D721Med (cell line): ENCODE measurements at regions not wholly inside any gene's neighbourhood (a gene's known extent, or its start where the extent isn't known, plus 50 kb on each side); places are given as distances from the start of the nearest gene placed in this dataset.

Experiments
- DNase-seq: peaks from one replicate; pipeline ENCODE4 v3.0.0; 2011; ENCODE audit warnings: low spot score; ENCODE audit not compliant: insufficient read length
- FAIRE-seq: peaks from 2 replicates; lab custom pipeline; 2011; peaks lifted over from hg19 to GRCh38; lab: Jason Lieb, UNC
- TF ChIP-seq, protein P1 (sequence below): IDR thresholded peaks from 2 replicates; pipeline ENCODE4 v1.5.1; 2012; ENCODE audit warnings: mild to moderate bottlenecking, control low read depth; ENCODE audit not compliant: insufficient read depth; ENCODE audit errors: missing control alignments

- TF ChIP-seq, protein P1, sequence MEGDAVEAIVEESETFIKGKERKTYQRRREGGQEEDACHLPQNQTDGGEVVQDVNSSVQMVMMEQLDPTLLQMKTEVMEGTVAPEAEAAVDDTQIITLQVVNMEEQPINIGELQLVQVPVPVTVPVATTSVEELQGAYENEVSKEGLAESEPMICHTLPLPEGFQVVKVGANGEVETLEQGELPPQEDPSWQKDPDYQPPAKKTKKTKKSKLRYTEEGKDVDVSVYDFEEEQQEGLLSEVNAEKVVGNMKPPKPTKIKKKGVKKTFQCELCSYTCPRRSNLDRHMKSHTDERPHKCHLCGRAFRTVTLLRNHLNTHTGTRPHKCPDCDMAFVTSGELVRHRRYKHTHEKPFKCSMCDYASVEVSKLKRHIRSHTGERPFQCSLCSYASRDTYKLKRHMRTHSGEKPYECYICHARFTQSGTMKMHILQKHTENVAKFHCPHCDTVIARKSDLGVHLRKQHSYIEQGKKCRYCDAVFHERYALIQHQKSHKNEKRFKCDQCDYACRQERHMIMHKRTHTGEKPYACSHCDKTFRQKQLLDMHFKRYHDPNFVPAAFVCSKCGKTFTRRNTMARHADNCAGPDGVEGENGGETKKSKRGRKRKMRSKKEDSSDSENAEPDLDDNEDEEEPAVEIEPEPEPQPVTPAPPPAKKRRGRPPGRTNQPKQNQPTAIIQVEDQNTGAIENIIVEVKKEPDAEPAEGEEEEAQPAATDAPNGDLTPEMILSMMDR, result no peak
- DNase-seq (no peak), FAIRE-seq (no peak)
These were observed 126.8 kb upstream of the SYT10 start for GRCh38 chr12:33566403-33566802.

DNA sequence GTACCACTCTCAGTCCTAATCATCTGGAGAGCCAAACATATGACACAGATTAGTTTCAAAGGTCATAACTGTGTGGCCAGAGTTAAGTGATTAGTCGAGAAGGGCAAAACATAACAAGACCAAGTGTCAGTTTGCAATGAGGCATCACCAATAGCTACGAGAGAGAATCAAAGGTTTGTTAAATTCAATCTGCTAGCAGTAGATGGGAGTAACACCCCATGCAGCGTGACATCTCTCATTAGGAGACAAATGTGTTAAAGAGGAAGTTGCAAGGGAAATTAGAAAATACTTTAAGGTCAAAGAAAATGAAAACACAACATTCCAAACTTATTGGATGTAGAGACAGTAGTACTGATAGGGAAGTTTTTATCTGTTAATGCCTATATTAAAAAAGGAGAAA is 135.7 kb upstream of the SYT10 start:
- FAIRE-seq (no peak), DNase-seq (no peak)
- TF ChIP-seq, protein P1, result no peak

DNA sequence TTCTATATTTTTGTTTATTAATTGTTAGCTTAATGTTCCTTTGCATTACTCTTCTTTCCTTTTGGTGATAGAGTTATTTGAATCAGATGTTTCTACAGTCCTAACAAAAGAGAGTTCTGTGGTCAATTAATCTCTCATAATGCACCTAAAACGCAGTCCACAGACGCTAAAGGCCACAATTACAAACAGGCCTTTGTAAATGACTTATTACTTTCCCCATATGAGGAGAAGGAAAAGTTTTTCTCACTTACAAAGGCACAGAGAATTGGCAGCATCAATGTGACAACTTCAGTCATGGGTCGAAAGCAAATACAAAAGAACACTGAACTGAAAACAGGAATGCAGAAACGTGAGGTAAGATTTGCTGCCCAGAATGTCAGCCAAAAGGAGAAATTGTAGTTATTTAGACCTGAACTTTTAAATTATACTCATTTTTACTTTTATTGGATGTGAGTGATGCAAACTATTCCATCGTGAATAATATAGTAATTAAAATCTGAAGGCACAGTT is 142.0 kb upstream of the SYT10 start:
- no peak for DNase-seq
- TF ChIP-seq, protein P1, result no peak
- FAIRE-seq, result no peak

DNA sequence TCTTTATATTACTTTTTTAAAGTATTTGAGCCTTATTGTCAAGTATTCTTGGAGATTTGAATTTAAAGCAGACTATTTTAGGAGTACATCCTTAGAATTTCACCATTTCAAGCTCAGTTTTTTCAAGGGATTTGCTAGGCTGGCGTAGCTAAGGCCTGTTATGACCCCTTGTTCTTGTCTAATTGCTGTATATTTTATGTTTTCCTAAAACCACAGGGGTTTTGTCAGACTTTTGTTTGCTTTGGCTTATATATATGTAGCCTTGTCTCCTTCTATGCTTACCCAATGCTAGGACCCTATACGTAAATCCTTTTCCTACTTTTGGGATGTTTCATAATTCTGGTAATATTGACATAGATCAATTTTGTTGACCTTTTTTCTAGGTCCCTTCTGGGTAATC is 147.0 kb upstream of the SYT10 start:
- FAIRE-seq, result no peak

DNA sequence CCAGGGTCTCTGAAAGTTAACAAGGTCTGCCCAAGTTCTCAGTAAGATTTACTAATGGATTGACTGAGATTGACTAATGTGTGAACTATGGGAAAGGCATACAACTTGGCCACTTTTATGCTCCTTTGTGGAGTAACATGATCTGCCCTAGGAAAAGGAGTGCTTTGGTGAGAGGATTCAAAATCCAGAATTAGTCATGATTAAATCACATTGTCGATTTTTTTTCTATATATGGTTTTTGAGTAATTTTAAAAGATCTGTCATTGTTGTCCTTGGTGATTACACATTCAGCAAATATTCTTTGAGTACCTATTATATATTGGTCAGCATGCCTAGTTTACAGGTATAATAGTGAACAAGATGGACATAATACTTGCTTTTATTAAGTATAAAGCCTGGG is 147.7 kb upstream of the SYT10 start:
- DNase-seq, result no peak
- TF ChIP-seq, protein P1, result no peak
- no peak for FAIRE-seq

More for the DNA sequence above, 147.0 kb upstream of the SYT10 start:
- DNase-seq, result no peak
- TF ChIP-seq, protein P1, result no peak

- TF ChIP-seq, protein P1, result no peak
- FAIRE-seq, result no peak
- no peak for DNase-seq
These were observed 148.4 kb upstream of the SYT10 start for GRCh38 chr12:33587784-33588712.
